Fibroblast of skin of left quadriceps (primary cell): ENCODE measurements at regions not wholly inside any gene's neighbourhood (a gene's known extent, or its start where the extent isn't known, plus 50 kb on each side); places are given as distances from the start of the nearest gene placed in this dataset.
"Not testable (repeated sequence)": the region's sequence is repeated elsewhere in the genome, so short reads cannot be mapped to it uniquely, and the experiment has no call there.

ENCODE experiments used
- DNase-seq, 2 experiments: peaks; one replicate each; pipeline ENCODE4 v3.0.0-alpha.2; 2013; ENCODE audit warnings: low read depth in 2 of 2

DNA sequence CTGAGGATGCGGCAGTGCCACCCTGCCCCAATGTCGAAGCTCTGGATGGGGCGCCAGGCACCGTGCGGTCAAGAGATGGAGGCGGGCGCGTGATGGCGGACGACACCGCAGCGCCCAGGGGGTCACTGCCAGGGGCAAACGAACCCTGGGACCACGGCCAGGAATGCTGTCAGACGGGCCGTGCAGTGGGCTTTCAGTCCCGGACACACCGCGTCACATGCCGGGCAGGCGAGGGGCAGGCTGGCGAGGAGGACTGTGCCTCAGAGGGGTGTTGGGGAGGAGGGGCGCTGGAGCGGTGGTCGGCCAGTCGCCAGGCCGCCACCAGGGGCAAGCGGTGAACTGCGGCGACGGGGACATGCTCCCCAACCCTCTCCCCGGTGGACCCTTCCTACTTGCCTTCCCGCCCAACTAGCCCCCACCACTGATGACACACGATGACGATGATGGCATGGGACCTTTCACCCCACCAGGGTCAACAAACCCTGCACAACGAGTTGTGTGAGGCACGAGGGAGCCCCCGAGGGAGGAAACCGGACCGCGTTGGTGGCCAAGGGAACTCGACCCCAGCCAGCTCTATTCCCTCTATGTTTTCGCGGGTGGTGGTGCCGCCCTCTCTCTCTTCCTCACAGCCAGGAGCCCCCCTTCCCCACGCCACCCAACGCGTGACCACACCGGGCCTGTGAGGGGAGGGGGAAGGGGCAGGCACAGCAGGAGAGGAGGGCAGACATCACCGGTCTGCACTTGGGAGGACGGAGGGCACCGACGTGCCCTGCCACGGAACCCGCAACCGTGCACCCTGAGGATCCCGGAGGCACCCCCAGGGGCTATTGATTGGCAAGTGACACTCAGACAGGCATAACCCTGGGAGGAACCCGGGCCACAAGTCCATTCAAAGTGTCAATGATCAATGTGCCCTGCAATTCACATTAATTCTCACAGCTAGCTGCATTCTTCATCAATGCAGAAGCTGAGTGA is 1960.9 kb upstream of the DEFB115 start:
- DNase-seq = no peak

DNA sequence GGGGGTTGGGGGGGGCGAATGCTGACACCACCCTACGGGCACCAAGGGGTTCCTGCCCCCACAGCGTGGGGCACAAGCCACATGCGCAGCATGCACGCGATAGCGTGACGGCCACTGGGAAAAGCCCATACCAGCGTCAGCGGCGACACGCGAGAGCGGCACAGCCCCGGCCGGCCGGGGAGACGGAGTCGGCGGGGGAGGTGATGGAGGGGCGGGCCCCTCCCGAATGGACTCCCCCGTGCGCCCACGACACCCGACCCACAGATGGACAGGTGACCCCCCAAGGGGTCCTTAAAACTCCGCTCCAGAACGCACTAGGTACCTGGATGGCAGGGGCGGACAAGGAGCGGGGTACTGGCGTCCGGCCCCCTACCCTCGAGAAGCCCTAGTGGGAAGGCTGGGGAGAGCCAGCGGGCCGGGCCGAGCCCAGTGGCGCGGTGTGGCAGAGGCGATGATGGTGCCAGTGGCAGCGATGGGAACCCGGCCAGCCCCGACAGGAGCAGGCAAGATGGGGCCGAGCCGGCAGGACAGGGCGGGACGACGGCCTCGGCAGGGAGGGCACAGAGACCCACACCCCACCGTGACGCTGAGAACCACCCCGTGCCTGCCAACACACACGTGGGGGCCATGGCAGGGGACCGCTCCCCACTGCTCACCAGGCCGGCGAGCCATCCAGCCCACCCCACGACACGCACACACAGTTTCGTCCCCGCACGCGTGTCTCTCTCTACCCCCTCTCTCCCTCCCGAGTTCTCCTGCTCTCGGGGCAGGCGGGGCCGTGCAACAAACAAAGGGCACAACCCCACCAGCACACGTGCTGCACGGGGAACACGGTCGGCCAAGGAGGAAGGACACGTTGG is 1959.8 kb upstream of the DEFB115 start:
- no peak for DNase-seq

DNA sequence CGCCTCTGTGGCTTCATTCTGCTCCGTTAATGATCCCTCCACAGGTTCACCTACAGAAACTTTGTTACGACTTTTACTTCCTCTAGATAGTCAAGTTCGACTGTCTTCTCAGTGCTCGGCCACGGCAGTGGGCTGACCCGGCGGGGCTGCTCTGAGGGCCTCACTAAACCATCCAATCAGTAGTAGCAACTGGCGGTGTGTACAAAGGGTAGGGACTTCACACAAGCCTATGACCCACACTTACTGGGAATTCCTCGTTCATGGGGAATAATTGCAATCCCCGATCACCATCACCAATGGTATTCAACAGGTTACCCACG is 1959.2 kb upstream of the DEFB115 start:
- DNase-seq = no peak

DNA sequence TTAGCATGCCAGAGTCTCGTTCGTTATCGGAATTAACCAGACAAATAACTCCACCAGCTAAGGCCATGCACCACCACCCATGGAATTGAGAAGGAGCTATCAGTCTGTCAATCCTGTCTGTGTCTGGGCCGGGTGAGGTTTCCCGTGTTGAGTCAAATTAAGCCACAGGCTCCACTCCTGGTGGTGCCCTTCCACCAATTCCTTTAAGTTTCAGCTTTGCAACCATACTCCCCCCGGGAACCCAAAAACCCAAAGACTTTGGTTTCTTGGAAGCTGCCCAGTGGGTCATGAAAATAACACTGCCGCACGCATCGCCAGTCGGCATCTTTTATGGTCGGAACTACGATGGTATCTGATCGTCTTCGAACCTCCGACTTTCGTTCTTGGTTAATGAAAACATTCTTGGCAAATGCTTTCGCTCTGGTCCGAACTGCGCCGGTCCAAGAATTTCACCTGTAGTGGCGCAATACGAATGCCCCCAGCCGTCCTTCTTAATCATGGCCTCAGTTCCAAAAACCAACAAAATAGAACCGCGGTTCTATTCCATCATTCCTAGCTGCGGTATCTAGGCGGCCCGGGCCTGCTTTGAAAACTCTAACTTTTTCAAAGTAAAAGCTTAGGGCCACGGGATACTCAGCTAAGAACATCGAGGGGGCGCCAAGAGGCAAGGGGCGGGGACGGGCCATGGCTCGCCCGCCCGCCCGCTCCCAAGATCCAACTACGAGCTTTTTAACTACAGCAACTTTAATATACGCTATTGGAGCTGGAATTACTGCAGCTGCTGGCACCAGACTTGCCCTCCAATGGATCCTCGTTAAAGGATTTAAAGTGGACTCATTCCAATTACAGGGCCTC is 1958.5 kb upstream of the DEFB115 start:
- no peak for DNase-seq

DNA sequence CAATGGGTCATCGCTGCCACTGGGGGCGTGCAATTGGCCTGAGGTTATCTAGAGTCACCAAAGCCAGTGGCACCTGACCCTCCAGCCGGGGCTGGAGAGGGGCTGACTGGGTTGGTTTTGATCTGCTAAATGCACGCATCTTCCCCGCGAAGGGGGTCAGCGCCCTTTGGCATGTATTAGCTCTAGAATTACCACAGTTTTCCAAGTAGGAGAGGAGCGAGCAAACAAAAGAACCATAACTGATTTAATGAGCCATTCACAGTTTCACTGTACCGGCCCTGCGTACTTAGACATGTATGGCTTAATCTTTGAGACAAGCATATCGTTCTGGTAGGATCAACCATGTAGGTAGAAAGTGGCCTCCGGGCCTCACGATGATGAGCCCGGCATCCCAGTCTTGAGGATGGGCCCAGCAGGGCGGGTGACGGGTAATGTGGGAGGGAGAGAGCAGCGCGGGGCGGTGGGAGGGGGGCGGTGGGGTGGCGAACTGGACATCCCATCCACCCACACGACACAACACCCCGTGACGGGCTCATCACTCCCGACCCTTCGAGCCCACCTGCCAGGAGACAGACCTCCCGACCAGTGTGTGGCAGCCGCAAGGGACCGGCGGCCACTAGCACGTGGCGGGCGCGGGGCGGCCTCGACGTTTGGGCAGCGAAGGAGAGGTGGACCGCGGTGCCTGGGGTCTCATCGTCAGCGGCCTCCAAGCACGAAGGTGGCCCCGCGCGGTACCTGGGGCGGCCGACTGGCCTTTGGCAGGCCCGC is 1957.5 kb upstream of the DEFB115 start:
- no peak for DNase-seq

DNA sequence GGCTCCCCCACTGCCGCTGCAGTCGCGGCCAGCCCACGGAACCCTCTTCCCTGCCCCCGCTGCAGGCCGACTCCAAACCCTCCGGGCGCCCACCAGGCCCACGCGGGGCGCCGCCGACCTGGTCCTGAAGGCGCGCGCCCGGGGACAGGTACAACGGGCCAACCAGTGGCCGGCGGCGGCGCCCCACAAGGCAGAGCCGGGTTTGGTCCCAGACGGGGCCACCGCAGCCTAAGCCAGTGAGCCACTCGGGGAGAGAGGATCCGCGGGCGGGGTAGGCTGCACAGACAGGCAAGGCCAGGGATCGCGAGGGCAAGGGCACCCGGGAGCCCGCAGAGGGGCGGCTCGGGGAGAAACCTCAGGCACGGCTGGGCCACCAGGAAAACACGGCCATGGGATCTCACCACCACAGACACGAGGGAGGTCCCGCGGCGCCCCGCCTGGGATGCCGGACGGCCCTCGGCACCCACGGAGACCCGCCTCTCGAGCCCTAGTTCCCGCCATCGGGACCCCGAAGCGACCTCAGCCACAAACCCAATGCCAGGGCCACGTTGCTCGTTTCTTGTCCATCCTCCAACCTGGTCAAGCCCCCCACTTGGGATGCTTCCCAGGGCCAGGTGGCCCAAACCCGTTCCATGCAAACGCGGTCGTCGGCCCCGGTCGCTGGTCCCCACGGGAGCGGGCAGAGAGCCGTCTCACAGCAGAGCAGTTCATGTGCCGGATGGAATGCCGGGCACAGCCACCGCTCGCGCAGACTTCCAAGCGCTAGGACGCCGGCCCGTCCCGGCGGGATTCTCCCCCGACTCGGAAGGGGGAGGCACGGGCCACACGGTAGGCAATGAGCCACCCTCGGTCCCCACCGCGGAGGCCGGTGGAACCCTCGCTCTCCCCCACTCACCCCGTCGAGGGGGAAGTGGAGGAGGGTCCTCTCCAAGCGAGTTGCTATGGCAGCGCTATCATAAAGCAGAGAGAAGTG is 1956.6 kb upstream of the DEFB115 start:
- DNase-seq = no peak

DNA sequence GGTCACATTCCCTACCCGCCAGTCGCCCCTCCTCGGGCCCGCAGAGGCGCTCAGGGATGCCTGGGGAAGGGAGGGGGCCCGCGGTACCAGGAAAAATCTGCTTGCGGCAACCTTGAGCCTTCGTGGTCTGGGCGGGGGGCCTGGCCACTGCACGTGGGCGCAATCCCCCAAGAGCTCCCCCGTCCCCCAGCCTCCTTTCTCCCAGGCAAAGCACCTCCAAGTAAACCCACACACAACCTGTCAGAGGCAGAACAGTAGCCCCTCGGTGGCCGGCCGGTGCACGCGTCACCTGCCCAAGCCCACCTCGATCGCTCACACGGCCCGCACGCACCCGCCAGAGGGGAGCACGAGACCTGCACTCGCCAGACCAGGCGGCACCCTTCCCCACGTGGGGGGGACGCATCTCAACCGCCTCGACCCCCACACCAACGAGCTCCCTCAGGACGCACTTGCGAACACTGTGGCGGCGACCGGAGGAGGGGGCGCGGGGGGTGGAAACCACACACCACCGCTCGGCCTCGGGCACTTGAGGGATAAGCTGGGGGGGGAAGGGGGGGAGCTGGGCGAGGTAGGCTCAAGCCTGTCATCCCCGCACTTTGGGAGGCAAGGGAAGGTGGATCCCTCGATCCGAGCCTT is 1955.7 kb upstream of the DEFB115 start:
- DNase-seq = no peak

DNA sequence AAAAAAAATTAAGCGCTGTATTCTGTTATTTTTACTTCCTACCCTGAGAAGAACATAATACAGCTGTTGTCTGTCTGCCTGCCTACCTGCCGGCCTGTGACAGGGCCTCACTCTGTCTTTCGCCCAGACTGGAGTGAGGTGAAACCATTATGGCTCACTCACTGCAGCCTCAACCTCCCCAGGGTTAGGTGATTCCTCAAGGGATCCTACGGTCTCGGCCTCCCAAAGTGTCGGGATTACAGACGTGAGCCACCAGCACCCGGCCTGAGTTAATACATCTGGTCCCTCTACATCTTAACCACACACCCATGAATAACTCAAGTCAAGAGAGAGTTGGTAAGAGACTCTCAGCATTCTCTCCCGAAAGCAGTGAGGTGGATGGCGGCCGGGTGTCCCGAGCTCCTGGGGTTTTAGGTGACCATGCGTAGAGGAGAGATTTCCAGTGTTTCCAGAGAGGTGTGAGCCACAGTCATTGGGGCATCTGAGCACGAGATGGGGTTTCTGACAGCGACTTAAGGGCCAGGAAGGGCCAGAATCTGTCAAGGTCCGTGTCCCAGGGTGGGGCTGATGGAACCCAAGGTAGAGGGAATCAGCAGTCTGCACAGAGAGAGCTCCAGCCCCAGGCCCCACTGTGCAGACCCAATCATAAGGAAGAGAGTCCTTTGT is 1954.4 kb upstream of the DEFB115 start:
- DNase-seq = no peak

DNA sequence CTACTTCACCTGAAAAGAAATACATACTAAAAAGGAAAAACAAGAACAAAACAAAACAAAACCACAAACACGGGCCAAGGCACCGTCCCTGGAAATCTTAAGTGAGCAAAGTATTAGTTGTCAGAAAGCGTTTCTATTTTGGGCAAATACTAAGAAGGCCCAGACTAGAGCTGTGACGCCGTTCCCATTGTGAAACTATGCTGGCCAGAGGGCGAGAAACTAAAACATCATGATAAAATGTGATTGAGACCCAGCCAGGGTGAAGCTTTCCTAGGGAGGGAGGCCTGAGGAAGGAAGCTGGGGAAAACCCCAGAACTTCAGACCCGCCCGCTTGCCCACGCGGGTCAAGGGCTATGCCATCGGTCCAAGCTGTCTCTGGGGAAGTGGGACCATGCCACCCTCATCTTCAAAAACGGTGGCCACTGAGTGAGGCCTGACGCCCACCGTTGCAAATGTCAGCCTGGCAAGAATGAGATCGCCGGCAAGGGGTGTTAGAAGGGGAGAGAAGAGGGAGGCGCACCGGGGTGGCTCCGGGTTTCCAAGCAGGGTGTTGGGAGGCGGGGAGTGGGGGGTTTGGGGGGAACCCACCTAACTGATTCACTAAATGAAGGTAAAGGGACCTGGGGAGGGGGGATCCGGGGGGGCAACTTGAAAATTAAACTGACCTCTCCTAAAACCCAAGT is 1950.9 kb upstream of the DEFB115 start:
- DNase-seq = no peak

DNA sequence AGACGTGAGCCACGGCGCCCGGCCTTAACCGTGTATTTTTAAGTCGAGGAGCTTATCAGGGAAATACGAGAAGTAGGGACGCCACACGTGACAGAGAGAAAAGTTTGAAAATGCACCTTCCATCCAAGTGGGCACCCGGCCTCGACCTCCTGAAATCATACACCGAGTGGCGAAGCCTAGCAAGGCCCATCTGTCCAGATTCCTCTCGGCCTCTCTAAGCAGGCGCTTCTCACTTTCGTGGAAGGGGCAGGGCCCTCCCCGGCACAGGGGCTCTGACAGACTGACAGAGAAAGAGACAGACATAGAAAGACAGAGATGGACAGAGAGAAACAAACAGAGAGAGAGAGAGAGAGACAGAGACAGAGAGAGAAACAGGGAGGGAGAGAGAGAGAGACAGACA is 1950.0 kb upstream of the DEFB115 start:
- not testable (repeated sequence) for DNase-seq

DNA sequence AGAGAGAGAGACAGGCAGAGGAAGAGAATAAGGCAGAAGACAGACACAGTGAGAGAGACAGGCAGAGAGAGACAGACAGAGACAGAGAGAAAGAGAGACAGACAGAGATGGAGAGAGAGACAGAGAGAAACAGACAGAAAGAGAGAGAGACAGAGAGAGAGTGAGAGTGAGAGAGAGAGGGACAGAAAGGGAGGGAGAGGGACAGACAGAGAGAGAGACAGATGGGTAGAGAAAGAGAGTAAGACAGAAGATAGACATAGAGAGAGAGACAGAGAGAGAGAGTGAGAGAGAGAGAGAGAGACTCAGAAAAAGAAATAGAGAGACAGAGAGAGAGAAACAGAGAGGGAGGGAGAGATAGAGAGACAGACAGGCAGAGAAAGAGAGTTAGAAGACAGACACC is 1948.5 kb upstream of the DEFB115 start:
- DNase-seq = not testable (repeated sequence)

DNA sequence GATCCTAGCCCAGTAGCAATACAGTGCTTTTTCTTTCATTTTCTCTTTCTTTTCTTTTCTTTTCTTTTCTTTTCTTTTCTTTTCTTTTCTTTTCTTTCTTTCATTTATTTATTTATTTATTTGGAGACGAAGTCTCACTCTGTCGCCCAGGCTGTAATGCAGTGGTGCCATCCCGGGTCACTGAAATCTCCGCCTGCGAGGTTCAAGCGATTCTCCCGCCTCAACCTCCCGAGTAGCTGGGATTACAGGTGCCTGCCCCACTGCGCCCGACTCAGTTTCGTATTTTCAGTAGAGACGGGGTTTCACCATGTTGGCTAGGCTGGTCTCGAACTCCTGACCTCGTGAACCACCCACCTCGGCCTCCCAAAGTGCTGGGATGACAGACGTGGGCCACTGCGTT is 1948.0 kb upstream of the DEFB115 start:
- not testable (repeated sequence) for DNase-seq

DNA sequence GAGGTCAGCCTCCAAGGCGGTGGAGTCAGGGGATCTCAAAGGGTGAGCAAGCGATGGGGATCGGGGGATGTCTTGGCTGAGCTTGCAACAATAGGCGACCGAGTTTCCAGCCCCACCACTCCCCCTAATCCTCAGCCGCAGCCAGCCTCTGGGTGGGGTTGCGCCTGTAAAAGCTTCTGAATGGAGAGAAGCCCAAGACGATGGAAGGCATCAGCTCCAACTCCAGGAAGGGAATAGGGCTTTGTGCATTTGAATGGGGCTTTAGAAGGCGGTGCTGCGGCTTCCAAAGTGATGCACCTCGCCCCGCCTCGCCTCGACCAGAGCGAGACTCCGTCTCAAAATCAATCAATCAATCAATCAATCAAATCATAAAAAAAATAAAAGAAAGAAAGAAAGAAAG is 1946.4 kb upstream of the DEFB115 start:
- DNase-seq = not testable (repeated sequence)

DNA sequence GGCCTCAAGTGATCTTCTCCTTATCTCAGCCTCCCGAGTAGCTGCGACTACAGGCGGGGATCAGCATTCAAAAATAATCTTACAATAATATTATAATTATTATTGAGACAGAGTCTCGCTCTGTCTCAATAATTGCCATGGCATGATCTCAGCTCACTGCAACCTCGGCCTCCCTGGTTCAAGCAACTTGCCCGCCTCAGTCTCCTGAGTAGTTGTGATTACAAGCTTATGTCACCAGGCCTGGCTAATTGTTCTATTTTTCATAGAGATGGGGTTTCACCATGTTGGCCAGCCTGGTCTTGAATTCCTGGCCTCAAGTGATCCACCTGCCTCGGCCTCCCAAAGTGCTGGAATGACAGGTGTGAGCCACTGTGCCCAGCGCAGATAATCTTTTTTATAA is 1944.8 kb upstream of the DEFB115 start:
- not testable (repeated sequence) for DNase-seq

DNA sequence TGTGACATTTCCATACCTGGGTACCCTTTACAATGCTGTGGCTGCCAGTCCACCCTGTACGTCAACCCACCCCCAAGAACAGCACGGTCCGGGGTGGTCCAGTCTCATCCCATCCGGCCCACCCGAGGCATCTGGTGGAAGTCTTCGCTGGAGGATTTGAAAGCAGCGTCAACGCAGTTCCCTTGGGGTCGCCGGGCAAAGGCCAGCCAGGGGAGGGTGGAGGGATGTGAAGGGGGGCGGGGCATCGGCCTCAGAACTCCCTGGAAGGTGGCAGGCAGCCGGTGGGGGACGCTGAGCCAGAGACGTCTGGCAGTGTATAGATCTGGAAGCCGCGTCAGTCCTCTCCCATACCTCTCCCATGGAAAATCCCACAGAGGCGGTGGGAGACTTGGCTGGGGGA is 1944.0 kb upstream of the DEFB115 start:
- no peak for DNase-seq

DNA sequence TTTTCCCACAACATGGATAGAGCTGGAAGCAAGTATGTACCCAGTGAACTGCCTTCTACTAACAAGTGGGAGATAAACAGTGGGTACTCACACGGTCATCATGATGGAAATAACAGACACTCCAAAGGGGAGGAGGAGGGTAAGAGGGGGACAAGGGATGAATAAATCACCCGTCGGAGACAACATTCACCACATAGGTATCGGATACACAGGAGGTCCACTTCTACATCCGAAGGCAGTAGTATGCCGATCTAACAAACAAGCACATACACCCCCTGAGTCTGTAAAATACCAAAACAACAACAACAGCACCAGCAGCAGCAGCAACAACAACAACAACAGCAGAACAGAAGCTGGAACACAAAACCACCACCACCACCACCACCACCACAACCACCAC is 1943.2 kb upstream of the DEFB115 start:
- DNase-seq = no peak

DNA sequence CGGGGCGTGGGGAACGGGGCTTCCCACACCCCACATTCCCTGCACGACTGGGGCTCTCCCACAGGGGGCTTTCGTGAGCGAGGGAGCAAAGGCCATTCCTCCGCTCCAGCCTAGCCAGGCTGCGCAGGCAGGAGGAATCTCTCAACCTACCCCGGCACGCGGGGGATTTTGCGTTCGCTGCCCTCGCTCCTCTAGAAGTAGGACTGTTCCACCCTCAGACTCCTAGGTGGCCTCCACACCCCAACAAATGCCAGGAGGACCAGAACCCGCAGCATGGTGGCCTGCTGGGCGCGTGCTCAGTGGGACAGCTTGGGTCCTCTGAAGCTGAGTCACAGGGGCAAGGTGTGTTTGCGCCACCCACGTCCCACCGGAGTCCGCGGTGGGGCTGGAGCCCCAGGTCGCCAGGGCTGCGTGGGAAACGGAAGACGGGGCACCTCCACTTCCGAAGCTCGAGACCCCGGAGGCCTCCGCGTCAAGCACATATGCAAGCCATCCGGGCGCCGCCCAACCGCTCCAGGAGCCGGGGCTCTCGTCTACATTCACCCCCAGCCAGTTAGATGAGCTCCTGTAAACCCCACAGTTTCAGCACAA is 1938.5 kb upstream of the DEFB115 start:
- no peak for DNase-seq

DNA sequence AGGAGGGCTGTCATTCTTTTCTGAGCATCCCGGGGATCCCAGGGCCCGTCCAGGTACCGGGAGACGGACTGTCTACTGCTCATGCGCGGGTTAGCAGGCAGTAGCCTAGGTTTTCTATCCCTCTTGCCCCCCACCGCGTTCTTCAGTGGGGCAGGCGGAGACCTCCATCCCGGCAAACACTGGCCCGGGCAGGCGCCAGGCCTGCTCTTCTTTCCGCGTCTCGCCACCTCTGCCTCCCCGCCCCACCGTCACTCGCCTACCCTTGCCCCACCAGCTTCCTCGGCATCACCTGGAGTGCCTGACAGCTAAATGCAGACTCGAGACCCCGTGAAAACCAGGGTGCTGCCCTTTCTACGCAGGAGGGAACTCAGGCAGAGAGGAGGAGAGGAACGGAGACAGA is 1937.7 kb upstream of the DEFB115 start:
- no peak for DNase-seq
